ENCODE measurements at regions not wholly inside any gene's neighbourhood (a gene's known extent, or its start where the extent isn't known, plus 50 kb on each side); places are given as distances from the start of the nearest gene placed in this dataset.
A peak's percentile ranks its signal among the peaks of the same experiment; 100 is the strongest.
"Not testable (repeated sequence)": the region's sequence is repeated elsewhere in the genome, so short reads cannot be mapped to it uniquely, and the experiment has no call there.

- no peak overlapping the region for H3K4me3 ChIP-seq (replicated peaks in 1 of 2; ENCODE audit: low read depth in 2 of 2, low read length in 2 of 2)
- DNase-seq (ENCODE audit: low read depth in 2 of 2): peak in 1 of 2 donors; percentile 55
- TF ChIP-seq CTCF (IDR thresholded peaks at IDR 0.05; ENCODE audit: low read depth, low read length): no peak
These were observed 692.7 kb upstream of the MGAT4C start for GRCh38 chr12:86948851-86949250.

GRCh38 chr12:86945685-86946196, 689.5 kb upstream of the MGAT4C start:
- no peak overlapping the region for H3K4me3 ChIP-seq (replicated peaks in 1 of 2; ENCODE audit: low read depth in 2 of 2, low read length in 2 of 2)
- TF ChIP-seq CTCF (IDR thresholded peaks at IDR 0.05; ENCODE audit: low read depth, low read length): no peak
- DNase-seq (ENCODE audit: low read depth in 2 of 2): no peak

GRCh38 chr12:86944197-86944819, 688.1 kb upstream of the MGAT4C start:
- not testable (repeated sequence) for H3K4me3 ChIP-seq (replicated peaks in 1 of 2; ENCODE audit: low read depth in 2 of 2, low read length in 2 of 2); DNase-seq (ENCODE audit: low read depth in 2 of 2)

- TF ChIP-seq CTCF (IDR thresholded peaks at IDR 0.05; ENCODE audit: low read depth, low read length): no peak
- H3K4me3 ChIP-seq (replicated peaks in 1 of 2; ENCODE audit: low read depth in 2 of 2, low read length in 2 of 2): no peak overlapping the region
- no peak for DNase-seq (ENCODE audit: low read depth in 2 of 2)
These were observed 675.5 kb upstream of the MGAT4C start for GRCh38 chr12:86931714-86932113.

GRCh38 chr12:86929962-86930361, 673.8 kb upstream of the MGAT4C start:
- no peak for TF ChIP-seq CTCF (IDR thresholded peaks at IDR 0.05; ENCODE audit: low read depth, low read length)
- no peak overlapping the region for H3K4me3 ChIP-seq (replicated peaks in 1 of 2; ENCODE audit: low read depth in 2 of 2, low read length in 2 of 2)
- no peak for DNase-seq (ENCODE audit: low read depth in 2 of 2)

- TF ChIP-seq CTCF (IDR thresholded peaks at IDR 0.05; ENCODE audit: low read depth, low read length): no peak
- no peak overlapping the region for H3K4me3 ChIP-seq (replicated peaks in 1 of 2; ENCODE audit: low read depth in 2 of 2, low read length in 2 of 2)
- no peak for DNase-seq (ENCODE audit: low read depth in 2 of 2)
These were observed 660.9 kb upstream of the MGAT4C start for GRCh38 chr12:86917121-86917520.

- no peak overlapping the region for H3K4me3 ChIP-seq (replicated peaks in 1 of 2; ENCODE audit: low read depth in 2 of 2, low read length in 2 of 2)
- peak; percentile 65 to 82 for DNase-seq (ENCODE audit: low read depth in 2 of 2)
- TF ChIP-seq CTCF (IDR thresholded peaks at IDR 0.05; ENCODE audit: low read depth, low read length): peak; percentile 55
These were observed 658.5 kb upstream of the MGAT4C start for GRCh38 chr12:86914721-86915120.
